ENCODE measurements at regions not wholly inside any gene's neighbourhood (a gene's known extent, or its start where the extent isn't known, plus 50 kb on each side); places are given as distances from the start of the nearest gene placed in this dataset.
A peak's percentile ranks its signal among the peaks of the same experiment; 100 is the strongest.

- no peaks in the 10 kb centered on the region for H3K27me3 ChIP-seq (ENCODE audit: insufficient read depth, low read length)
- DNase-seq = no peak
- H2AK5ac ChIP-seq (ENCODE audit: low read length) = no peak overlapping the region
- H3K4me3 ChIP-seq (ENCODE audit: low read depth, low read length) = no peak overlapping the region
- no peak overlapping the region for H3K23ac ChIP-seq (ENCODE audit: low read length)
- H3K9ac ChIP-seq (ENCODE audit: low read length) = no peak overlapping the region
- H2BK5ac ChIP-seq (ENCODE audit: low read depth, low read length, poor library complexity) = no peak overlapping the region
- H4K91ac ChIP-seq (ENCODE audit: low read depth, low read length) = no peak overlapping the region
- no peak overlapping the region for H4K12ac ChIP-seq (ENCODE audit: low read depth, low read length)
- H3K4me2 ChIP-seq (ENCODE audit: low read length) = no peak overlapping the region
- no peak overlapping the region for H2BK120ac ChIP-seq (ENCODE audit: insufficient read depth, low read length, poor library complexity)
- no peak overlapping the region for H3K18ac ChIP-seq (ENCODE audit: low read length)
- no peaks in the 10 kb centered on the region for H3K36me3 ChIP-seq (ENCODE audit: control insufficient read depth in 1 of 2, insufficient read depth in 2 of 2, low read length in 2 of 2)
- no peak overlapping the region for H3K4ac ChIP-seq (ENCODE audit: low read depth, low read length)
- H2AFZ ChIP-seq (ENCODE audit: insufficient read depth, low read length, poor library complexity) = no peak overlapping the region
- H3K79me2 ChIP-seq (ENCODE audit: control insufficient read depth, insufficient read depth, low read length, poor library complexity) = no peaks in the 10 kb centered on the region
- peaks cover 13% of the 10 kb centered on the region for H3K79me1 ChIP-seq (ENCODE audit: low read length)
- H3K9me3 ChIP-seq (ENCODE audit: insufficient read depth, low read depth, low read length) = no peaks in the 10 kb centered on the region
- H4K8ac ChIP-seq (ENCODE audit: low read depth, low read length) = no peak overlapping the region
- H3K27ac ChIP-seq (ENCODE audit: low read depth, low read length) = no peak overlapping the region
- peaks cover 9 to 16% of the 10 kb centered on the region in 2 experiments for H3K4me1 ChIP-seq (ENCODE audit: control insufficient read depth in 1 of 2, insufficient read depth in 2 of 2, low read length in 2 of 2)
- no peak overlapping the region for H2BK12ac ChIP-seq (ENCODE audit: low read length)
- H3K14ac ChIP-seq (ENCODE audit: low read length) = no peak overlapping the region
Observed at GRCh38 chr3:139757448-139758030, 79.8 kb upstream of the NMNAT3 start.

GRCh38 chr3:139756529-139757103 lies 78.8 kb upstream of the NMNAT3 start:
- no peak overlapping the region for H3K9ac ChIP-seq (ENCODE audit: low read length)
- H2BK12ac ChIP-seq (ENCODE audit: low read length) = peak overlapping the region; percentile 56
- H3K4ac ChIP-seq (ENCODE audit: low read depth, low read length) = no peak overlapping the region
- no peak overlapping the region for H4K8ac ChIP-seq (ENCODE audit: low read depth, low read length)
- H2AFZ ChIP-seq (ENCODE audit: insufficient read depth, low read length, poor library complexity) = no peak overlapping the region
- H3K14ac ChIP-seq (ENCODE audit: low read length) = no peak overlapping the region
- H2AK5ac ChIP-seq (ENCODE audit: low read length) = no peak overlapping the region
- H3K4me3 ChIP-seq (ENCODE audit: low read depth, low read length) = no peak overlapping the region
- H2BK120ac ChIP-seq (ENCODE audit: insufficient read depth, low read length, poor library complexity) = no peak overlapping the region
- no peak overlapping the region for H3K18ac ChIP-seq (ENCODE audit: low read length)
- no peaks in the 10 kb centered on the region for H3K79me2 ChIP-seq (ENCODE audit: control insufficient read depth, insufficient read depth, low read length, poor library complexity)
- H3K4me1 ChIP-seq (ENCODE audit: control insufficient read depth in 1 of 2, insufficient read depth in 2 of 2, low read length in 2 of 2) = peaks cover 4 to 11% of the 10 kb centered on the region in 2 experiments
- no peak overlapping the region for H3K23ac ChIP-seq (ENCODE audit: low read length)
- no CpG with 5 or more reads among the region's 3 CpGs for WGBS (ENCODE audit: extremely low coverage, insufficient coverage, insufficient read length)
- H3K27me3 ChIP-seq (ENCODE audit: insufficient read depth, low read length) = no peaks in the 10 kb centered on the region
- no peaks in the 10 kb centered on the region for H3K36me3 ChIP-seq (ENCODE audit: control insufficient read depth in 1 of 2, insufficient read depth in 2 of 2, low read length in 2 of 2)
- H3K79me1 ChIP-seq (ENCODE audit: low read length) = peaks cover 10% of the 10 kb centered on the region
- no peak overlapping the region for H3K4me2 ChIP-seq (ENCODE audit: low read length)
- H3K9me3 ChIP-seq (ENCODE audit: insufficient read depth, low read depth, low read length) = no peaks in the 10 kb centered on the region
- no peak overlapping the region for H2BK5ac ChIP-seq (ENCODE audit: low read depth, low read length, poor library complexity)
- H3K27ac ChIP-seq (ENCODE audit: low read depth, low read length) = no peak overlapping the region
- H4K12ac ChIP-seq (ENCODE audit: low read depth, low read length) = no peak overlapping the region
- H4K91ac ChIP-seq (ENCODE audit: low read depth, low read length) = no peak overlapping the region
- no peak for DNase-seq

- WGBS (ENCODE audit: extremely low coverage, insufficient coverage, insufficient read length) = no CpG with 5 or more reads among the region's 3 CpGs
- H2AFZ ChIP-seq (ENCODE audit: insufficient read depth, low read length, poor library complexity) = no peak overlapping the region
- H4K12ac ChIP-seq (ENCODE audit: low read depth, low read length) = no peak overlapping the region
- no peak overlapping the region for H2AK5ac ChIP-seq (ENCODE audit: low read length)
- no peak overlapping the region for H3K4me3 ChIP-seq (ENCODE audit: low read depth, low read length)
- no peak overlapping the region for H3K4me2 ChIP-seq (ENCODE audit: low read length)
- DNase-seq = no peak
- H3K27ac ChIP-seq (ENCODE audit: low read depth, low read length) = no peak overlapping the region
- H2BK120ac ChIP-seq (ENCODE audit: insufficient read depth, low read length, poor library complexity) = no peak overlapping the region
- peaks cover 4 to 11% of the 10 kb centered on the region in 2 experiments for H3K4me1 ChIP-seq (ENCODE audit: control insufficient read depth in 1 of 2, insufficient read depth in 2 of 2, low read length in 2 of 2)
- no peak overlapping the region for H2BK12ac ChIP-seq (ENCODE audit: low read length)
- no peaks in the 10 kb centered on the region for H3K79me2 ChIP-seq (ENCODE audit: control insufficient read depth, insufficient read depth, low read length, poor library complexity)
- no peaks in the 10 kb centered on the region for H3K9me3 ChIP-seq (ENCODE audit: insufficient read depth, low read depth, low read length)
- no peak overlapping the region for H4K91ac ChIP-seq (ENCODE audit: low read depth, low read length)
- H3K23ac ChIP-seq (ENCODE audit: low read length) = no peak overlapping the region
- H4K8ac ChIP-seq (ENCODE audit: low read depth, low read length) = no peak overlapping the region
- no peak overlapping the region for H3K9ac ChIP-seq (ENCODE audit: low read length)
- H3K79me1 ChIP-seq (ENCODE audit: low read length) = peaks cover 7% of the 10 kb centered on the region
- no peak overlapping the region for H3K4ac ChIP-seq (ENCODE audit: low read depth, low read length)
- no peaks in the 10 kb centered on the region for H3K27me3 ChIP-seq (ENCODE audit: insufficient read depth, low read length)
- H3K18ac ChIP-seq (ENCODE audit: low read length) = no peak overlapping the region
- no peak overlapping the region for H2BK5ac ChIP-seq (ENCODE audit: low read depth, low read length, poor library complexity)
- no peak overlapping the region for H3K14ac ChIP-seq (ENCODE audit: low read length)
- no peaks in the 10 kb centered on the region for H3K36me3 ChIP-seq (ENCODE audit: control insufficient read depth in 1 of 2, insufficient read depth in 2 of 2, low read length in 2 of 2)
Observed at GRCh38 chr3:139755551-139755950, 77.8 kb upstream of the NMNAT3 start.

GRCh38 chr3:139751789-139752188 lies 74.0 kb upstream of the NMNAT3 start:
- no peak overlapping the region for H3K4ac ChIP-seq (ENCODE audit: low read depth, low read length)
- H2AFZ ChIP-seq (ENCODE audit: insufficient read depth, low read length, poor library complexity) = no peak overlapping the region
- no peaks in the 10 kb centered on the region for H3K27me3 ChIP-seq (ENCODE audit: insufficient read depth, low read length)
- H3K4me1 ChIP-seq (ENCODE audit: control insufficient read depth in 1 of 2, insufficient read depth in 2 of 2, low read length in 2 of 2) = no peaks in the 10 kb centered on the region
- no peak for DNase-seq
- H3K18ac ChIP-seq (ENCODE audit: low read length) = no peak overlapping the region
- no peak overlapping the region for H3K27ac ChIP-seq (ENCODE audit: low read depth, low read length)
- H3K23ac ChIP-seq (ENCODE audit: low read length) = no peak overlapping the region
- H4K8ac ChIP-seq (ENCODE audit: low read depth, low read length) = no peak overlapping the region
- no peak overlapping the region for H3K14ac ChIP-seq (ENCODE audit: low read length)
- no peak overlapping the region for H2AK5ac ChIP-seq (ENCODE audit: low read length)
- no peaks in the 10 kb centered on the region for H3K9me3 ChIP-seq (ENCODE audit: insufficient read depth, low read depth, low read length)
- no peaks in the 10 kb centered on the region for H3K36me3 ChIP-seq (ENCODE audit: control insufficient read depth in 1 of 2, insufficient read depth in 2 of 2, low read length in 2 of 2)
- no CpG with 5 or more reads among the region's 2 CpGs for WGBS (ENCODE audit: extremely low coverage, insufficient coverage, insufficient read length)
- no peak overlapping the region for H2BK12ac ChIP-seq (ENCODE audit: low read length)
- no peak overlapping the region for H3K9ac ChIP-seq (ENCODE audit: low read length)
- no peak overlapping the region for H4K91ac ChIP-seq (ENCODE audit: low read depth, low read length)
- no peak overlapping the region for H2BK5ac ChIP-seq (ENCODE audit: low read depth, low read length, poor library complexity)
- no peak overlapping the region for H2BK120ac ChIP-seq (ENCODE audit: insufficient read depth, low read length, poor library complexity)
- no peaks in the 10 kb centered on the region for H3K79me2 ChIP-seq (ENCODE audit: control insufficient read depth, insufficient read depth, low read length, poor library complexity)
- no peak overlapping the region for H3K4me2 ChIP-seq (ENCODE audit: low read length)
- H3K4me3 ChIP-seq (ENCODE audit: low read depth, low read length) = no peak overlapping the region
- no peak overlapping the region for H4K12ac ChIP-seq (ENCODE audit: low read depth, low read length)
- H3K79me1 ChIP-seq (ENCODE audit: low read length) = no peaks in the 10 kb centered on the region
